MM.1S (cell line): ENCODE measurements at regions not wholly inside any gene's neighbourhood (a gene's known extent, or its start where the extent isn't known, plus 50 kb on each side); places are given as distances from the start of the nearest gene placed in this dataset.

ENCODE experiments used
- CTCF ChIP-seq: fragments of 300-600 bp; sonication (generic); IDR thresholded peaks from 2 replicates; pipeline ENCODE4 v1.5.1; 2016; ENCODE audit warnings: antibody characterized with exemption, low read length, mixed read lengths
- EZH2 ChIP-seq: fragments of 300-600 bp; sonication (generic); optimal IDR thresholded peaks from 2 replicates; pipeline ENCODE3; 2017; ENCODE audit warnings: low read depth, mild to moderate bottlenecking, antibody characterized with exemption, low read length, mixed read lengths

- TF ChIP-seq CTCF (no peak), EZH2 (no peak)
These were observed 173.0 kb upstream of the GATA6 start for GRCh38 chr18:21996351-21996826.
